ENCODE measurements at regions not wholly inside any gene's neighbourhood (a gene's known extent, or its start where the extent isn't known, plus 50 kb on each side); places are given as distances from the start of the nearest gene placed in this dataset.

DNA sequence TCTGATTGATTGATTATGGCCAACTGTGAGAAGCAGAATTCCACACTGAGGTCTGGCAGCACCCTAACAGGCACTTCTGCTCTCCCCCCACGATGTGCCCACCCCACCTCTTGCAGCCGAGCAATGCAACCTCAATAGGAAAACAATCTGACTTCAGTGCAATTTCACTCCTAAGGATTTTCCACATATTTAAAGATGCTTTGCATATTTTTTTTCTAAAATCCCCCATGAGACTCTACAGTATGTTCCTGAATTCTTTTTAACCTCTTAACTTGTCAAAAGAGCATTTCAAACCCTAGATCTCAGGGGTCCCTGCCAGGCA is 243.1 kb downstream of the AUH start:
- no peak overlapping the region for H3K4me3 Mint-ChIP-seq
- no peaks in the 10 kb centered on the region for H3K9me3 ChIP-seq
- WGBS (ENCODE audit: insufficient coverage) = 50% methylated on average over 2 of the region's 2 CpGs
- no peak overlapping the region for H3K27ac Mint-ChIP-seq
- peaks cover 18 to 20% of the 10 kb centered on the region in 2 donors for H3K27me3 Mint-ChIP-seq
- H3K36me3 ChIP-seq (ENCODE audit: control insufficient read depth in 2 of 2, extremely low read depth in 1 of 2, insufficient read depth in 1 of 2, low read length in 1 of 2) = no peaks in the 10 kb centered on the region
- H3K4me1 ChIP-seq (ENCODE audit: control insufficient read depth in 1 of 2, extremely low read depth in 1 of 2, insufficient read depth in 2 of 2, low read length in 2 of 2) = peaks cover 0 to 4% of the 10 kb centered on the region in 2 experiments
- H3K4me3 ChIP-seq (ENCODE audit: control insufficient read depth in 1 of 2, extremely low read depth in 1 of 2, low read length in 1 of 2) = no peak overlapping the region
- no peaks in the 10 kb centered on the region for H3K36me3 Mint-ChIP-seq
- POLR2A ChIA-PET = interaction anchor here in 1 of 2 donors (0.6 kb wide), 1 partner anchor 14 kb away, joined by 4 read pairs; no protein-coding TSS in a partner anchor
- H3K27ac ChIP-seq (ENCODE audit: low read length) = no peak overlapping the region
- CTCF ChIA-PET = no interaction called here
- peaks cover 0 to 5% (median 0%) of the 10 kb centered on the region in 3 donors for H3K9me3 Mint-ChIP-seq
- DNase-seq = no peak
- ATAC-seq (replicated peaks in 1 of 4) = no peak
- peaks cover 0 to 18% of the 10 kb centered on the region in 2 experiments for H3K27me3 ChIP-seq (replicated peaks in 1 of 2; ENCODE audit: control insufficient read depth in 2 of 2, extremely low read depth in 1 of 2, insufficient read depth in 2 of 2, low read length in 1 of 2)
- peaks cover 0 to 1% (median 0%) of the 10 kb centered on the region in 3 donors for H3K4me1 Mint-ChIP-seq

DNA sequence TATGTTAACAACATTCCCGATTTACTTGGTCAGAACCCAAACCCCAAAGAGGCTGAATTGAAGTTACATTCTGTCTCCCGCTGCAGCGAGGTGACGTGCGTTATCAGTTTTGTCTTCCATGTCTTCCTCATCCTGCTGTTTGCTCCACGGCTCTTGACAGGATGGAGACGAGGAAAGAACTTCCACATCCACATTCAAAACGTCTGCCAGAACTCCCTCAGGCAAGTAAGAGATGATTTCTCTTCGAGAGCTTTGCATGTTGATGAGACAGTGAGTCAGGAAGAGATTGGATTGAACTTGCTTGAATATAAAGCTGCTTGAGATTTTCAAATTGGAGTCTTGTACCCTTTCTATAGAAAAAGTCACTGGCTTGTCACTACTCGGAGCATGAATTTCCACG is 242.6 kb downstream of the AUH start:
- CTCF ChIA-PET = no interaction called here
- DNase-seq = no peak
- peaks cover 18 to 20% of the 10 kb centered on the region in 2 donors for H3K27me3 Mint-ChIP-seq

DNA sequence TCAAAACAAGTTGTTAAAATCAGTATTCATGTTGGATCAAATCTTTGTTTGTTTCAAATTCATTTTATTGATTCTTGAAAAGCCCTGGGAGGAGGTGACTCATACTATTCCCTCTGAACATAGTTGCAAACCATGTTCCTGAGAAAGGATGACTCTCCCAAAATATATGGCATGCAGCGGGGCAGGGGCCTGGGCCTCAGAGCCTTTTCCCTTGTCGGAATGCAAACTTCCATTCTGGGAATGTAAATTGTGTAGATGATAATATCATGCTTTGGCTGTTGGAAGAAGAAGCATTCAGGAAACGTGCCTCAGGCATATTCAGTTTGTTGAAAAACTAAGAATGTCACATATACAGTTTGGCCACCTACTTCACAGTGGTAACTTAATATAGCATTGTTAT is 242.0 kb downstream of the AUH start:
- Mint-ChIP-seq H3K27ac (no peak overlapping the region), H3K27me3 (peaks cover 18 to 20% of the 10 kb centered on the region in 2 donors), H3K9me3 (peaks cover 0 to 8% (median 0%) of the 10 kb centered on the region in 3 donors), H3K36me3 (no peaks in the 10 kb centered on the region), H3K4me1 (peaks cover 0 to 1% (median 0%) of the 10 kb centered on the region in 3 donors), H3K4me3 (no peak overlapping the region)
- H3K27ac ChIP-seq (ENCODE audit: low read length) = no peak overlapping the region
- H3K4me3 ChIP-seq (ENCODE audit: control insufficient read depth in 1 of 2, extremely low read depth in 1 of 2, low read length in 1 of 2) = no peak overlapping the region
- H3K27me3 ChIP-seq (replicated peaks in 1 of 2; ENCODE audit: control insufficient read depth in 2 of 2, extremely low read depth in 1 of 2, insufficient read depth in 2 of 2, low read length in 1 of 2) = peaks cover 0 to 18% of the 10 kb centered on the region in 2 experiments
- ChIA-PET POLR2A (no interaction called here), CTCF (no interaction called here)
- H3K4me1 ChIP-seq (ENCODE audit: control insufficient read depth in 1 of 2, extremely low read depth in 1 of 2, insufficient read depth in 2 of 2, low read length in 2 of 2) = peaks cover 0 to 4% of the 10 kb centered on the region in 2 experiments
- ATAC-seq (replicated peaks in 1 of 4) (no peak), DNase-seq (no peak)
- H3K36me3 ChIP-seq (ENCODE audit: control insufficient read depth in 2 of 2, extremely low read depth in 1 of 2, insufficient read depth in 1 of 2, low read length in 1 of 2) = no peaks in the 10 kb centered on the region
- WGBS (ENCODE audit: insufficient coverage) = no CpG with 5 or more reads among the region's 3 CpGs
- H3K9me3 ChIP-seq = no peaks in the 10 kb centered on the region

More for the DNA sequence above, 242.6 kb downstream of the AUH start:
- no peak for ATAC-seq (replicated peaks in 1 of 4)
- H3K4me3 ChIP-seq (ENCODE audit: control insufficient read depth in 1 of 2, extremely low read depth in 1 of 2, low read length in 1 of 2) = no peak overlapping the region
- H3K4me1 ChIP-seq (ENCODE audit: control insufficient read depth in 1 of 2, extremely low read depth in 1 of 2, insufficient read depth in 2 of 2, low read length in 2 of 2) = peaks cover 0 to 4% of the 10 kb centered on the region in 2 experiments
- Mint-ChIP-seq H3K9me3 (peaks cover 0 to 5% (median 0%) of the 10 kb centered on the region in 3 donors), H3K4me1 (peaks cover 0 to 1% (median 0%) of the 10 kb centered on the region in 3 donors), H3K36me3 (no peaks in the 10 kb centered on the region), H3K4me3 (no peak overlapping the region), H3K27ac (no peak overlapping the region)
- POLR2A ChIA-PET = no interaction called here
- H3K9me3 ChIP-seq = no peaks in the 10 kb centered on the region
- H3K36me3 ChIP-seq (ENCODE audit: control insufficient read depth in 2 of 2, extremely low read depth in 1 of 2, insufficient read depth in 1 of 2, low read length in 1 of 2) = no peaks in the 10 kb centered on the region
- H3K27ac ChIP-seq (ENCODE audit: low read length) = no peak overlapping the region
- H3K27me3 ChIP-seq (replicated peaks in 1 of 2; ENCODE audit: control insufficient read depth in 2 of 2, extremely low read depth in 1 of 2, insufficient read depth in 2 of 2, low read length in 1 of 2) = peaks cover 0 to 18% of the 10 kb centered on the region in 2 experiments
- WGBS (ENCODE audit: insufficient coverage) = 98% methylated on average over 5 of the region's 11 CpGs

DNA sequence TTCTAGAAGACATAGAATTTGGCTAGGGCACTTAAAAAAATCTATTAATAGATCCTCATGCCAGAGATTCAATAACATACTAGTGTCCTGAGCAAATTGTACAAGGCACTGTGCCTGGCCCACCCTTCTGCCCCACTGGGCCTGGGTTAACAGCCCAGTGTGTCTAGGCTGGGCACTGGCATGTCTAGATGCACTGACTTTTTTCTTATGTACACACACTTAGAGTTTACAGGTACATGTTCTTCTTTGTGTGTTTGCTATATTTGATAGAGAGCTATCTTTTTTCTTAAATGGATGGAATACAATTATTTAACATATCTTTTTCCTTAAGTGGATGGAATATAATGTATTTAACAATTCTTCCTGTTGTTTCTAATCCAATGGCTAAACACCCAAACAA is 241.5 kb downstream of the AUH start:
- no peak overlapping the region for H3K27ac Mint-ChIP-seq
- ATAC-seq (replicated peaks in 1 of 4) (no peak), DNase-seq (no peak)
- H3K4me3 ChIP-seq (ENCODE audit: control insufficient read depth in 1 of 2, extremely low read depth in 1 of 2, low read length in 1 of 2) = no peak overlapping the region
- no peaks in the 10 kb centered on the region for H3K36me3 ChIP-seq (ENCODE audit: control insufficient read depth in 2 of 2, extremely low read depth in 1 of 2, insufficient read depth in 1 of 2, low read length in 1 of 2)
- H3K27me3 ChIP-seq (replicated peaks in 1 of 2; ENCODE audit: control insufficient read depth in 2 of 2, extremely low read depth in 1 of 2, insufficient read depth in 2 of 2, low read length in 1 of 2) = peaks cover 0 to 18% of the 10 kb centered on the region in 2 experiments
- ChIA-PET POLR2A (interaction anchor here in 1 of 2 donors (0.8 kb wide), 1 partner anchor 51 kb away, joined by 3 read pairs; no protein-coding TSS in a partner anchor), CTCF (interaction anchor here in 1 of 2 donors (0.8 kb wide), 1 partner anchor 108 kb away, joined by 9 read pairs; no protein-coding TSS in a partner anchor)
- H3K9me3 ChIP-seq = no peaks in the 10 kb centered on the region
- no peak overlapping the region for H3K4me3 Mint-ChIP-seq
- H3K4me1 ChIP-seq (ENCODE audit: control insufficient read depth in 1 of 2, extremely low read depth in 1 of 2, insufficient read depth in 2 of 2, low read length in 2 of 2) = peaks cover 0 to 4% of the 10 kb centered on the region in 2 experiments
- H3K27me3 Mint-ChIP-seq = peaks cover 18 to 20% of the 10 kb centered on the region in 2 donors
- peaks cover 0 to 13% (median 0%) of the 10 kb centered on the region in 3 donors for H3K9me3 Mint-ChIP-seq
- peaks cover 0 to 1% (median 0%) of the 10 kb centered on the region in 3 donors for H3K4me1 Mint-ChIP-seq
- H3K27ac ChIP-seq (ENCODE audit: low read length) = no peak overlapping the region
- H3K36me3 Mint-ChIP-seq = no peaks in the 10 kb centered on the region

DNA sequence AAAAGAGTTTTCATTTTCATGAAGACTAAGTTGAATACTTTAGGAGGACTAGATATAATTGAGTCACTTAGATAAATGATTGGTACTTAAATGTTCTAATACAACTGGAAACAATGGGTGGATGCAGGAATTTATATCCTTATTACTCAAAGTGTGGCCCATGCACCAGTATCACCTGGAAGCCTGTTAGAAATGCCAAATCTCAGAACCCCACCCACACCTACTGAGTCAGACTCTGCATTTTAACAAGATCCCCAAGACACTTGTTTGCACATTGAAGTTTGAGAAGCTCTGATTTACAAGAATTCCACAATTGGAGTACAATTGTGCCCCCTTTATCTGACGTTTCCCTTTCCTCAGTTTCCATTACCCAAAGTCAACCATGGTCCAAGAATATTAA is 239.0 kb downstream of the AUH start:
- H3K27ac Mint-ChIP-seq = no peak overlapping the region
- peaks cover 0 to 17% (median 0%) of the 10 kb centered on the region in 3 donors for H3K9me3 Mint-ChIP-seq
- no peaks in the 10 kb centered on the region for H3K36me3 Mint-ChIP-seq
- Histone ChIP-seq H3K4me1 (ENCODE audit: control insufficient read depth in 1 of 2, extremely low read depth in 1 of 2, insufficient read depth in 2 of 2, low read length in 2 of 2) (peaks cover 0 to 2% of the 10 kb centered on the region in 2 experiments), H3K36me3 (ENCODE audit: control insufficient read depth in 2 of 2, extremely low read depth in 1 of 2, insufficient read depth in 1 of 2, low read length in 1 of 2) (no peaks in the 10 kb centered on the region), H3K9me3 (no peaks in the 10 kb centered on the region), H3K4me3 (ENCODE audit: control insufficient read depth in 1 of 2, extremely low read depth in 1 of 2, low read length in 1 of 2) (no peak overlapping the region), H3K27ac (ENCODE audit: low read length) (no peak overlapping the region), H3K27me3 (replicated peaks in 1 of 2; ENCODE audit: control insufficient read depth in 2 of 2, extremely low read depth in 1 of 2, insufficient read depth in 2 of 2, low read length in 1 of 2) (peaks cover 0 to 5% of the 10 kb centered on the region in 2 experiments)
- DNase-seq (no peak), ATAC-seq (replicated peaks in 1 of 4) (no peak)
- ChIA-PET POLR2A (interaction anchor here in 1 of 2 donors (0.7 kb wide), 1 partner anchor 65 kb away, joined by 3 read pairs; no protein-coding TSS in a partner anchor), CTCF (no interaction called here)
- H3K4me3 Mint-ChIP-seq = no peak overlapping the region
- no CpG with 5 or more reads among the region's 1 CpG for WGBS (ENCODE audit: insufficient coverage)
- H3K27me3 Mint-ChIP-seq = peaks cover 8 to 12% of the 10 kb centered on the region in 2 donors
- peaks cover 0 to 1% (median 0%) of the 10 kb centered on the region in 3 donors for H3K4me1 Mint-ChIP-seq

DNA sequence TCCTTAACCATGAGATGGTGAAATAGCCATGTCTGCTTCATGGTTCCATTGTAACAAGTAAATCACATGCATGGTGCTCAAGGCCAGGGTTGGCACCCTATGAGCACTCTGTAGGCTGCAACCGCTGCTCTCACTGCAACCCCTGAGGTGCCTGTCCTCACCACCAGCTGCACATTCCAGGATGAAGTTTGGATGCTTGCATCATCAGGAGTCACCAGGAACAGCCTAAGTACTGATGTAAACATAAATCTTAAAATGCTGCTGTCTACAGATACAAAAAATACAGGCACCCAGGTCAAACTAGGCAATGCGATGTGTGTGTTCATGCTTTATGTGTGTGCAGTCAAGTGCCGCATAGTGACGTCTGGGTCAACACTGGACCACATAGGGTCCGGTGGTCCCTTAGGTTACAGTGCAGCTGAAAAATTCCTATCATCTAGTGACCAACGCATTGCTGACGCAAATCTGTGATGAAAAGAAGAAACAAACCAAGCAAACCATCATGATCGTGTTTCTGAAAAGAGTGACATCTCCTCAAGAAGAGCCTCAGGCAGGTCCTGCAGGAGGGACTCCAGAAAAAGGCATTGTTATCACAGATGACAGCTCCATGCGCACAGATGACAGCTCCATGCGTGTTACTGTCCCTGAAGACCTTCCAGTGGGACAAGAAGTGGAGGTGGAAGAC is 234.8 kb downstream of the AUH start:
- no peaks in the 10 kb centered on the region for H3K27me3 ChIP-seq (replicated peaks in 1 of 2; ENCODE audit: control insufficient read depth in 2 of 2, extremely low read depth in 1 of 2, insufficient read depth in 2 of 2, low read length in 1 of 2)
- no peak overlapping the region for H3K27ac ChIP-seq (ENCODE audit: low read length)
- H3K27me3 Mint-ChIP-seq = no peaks in the 10 kb centered on the region
- H3K4me1 ChIP-seq (ENCODE audit: control insufficient read depth in 1 of 2, extremely low read depth in 1 of 2, insufficient read depth in 2 of 2, low read length in 2 of 2) = peaks cover 0 to 8% of the 10 kb centered on the region in 2 experiments
- no peak for ATAC-seq (replicated peaks in 1 of 4)
- 90% methylated on average over 10 of the region's 10 CpGs for WGBS (ENCODE audit: insufficient coverage)
- no peak for DNase-seq
- H3K36me3 ChIP-seq (ENCODE audit: control insufficient read depth in 2 of 2, extremely low read depth in 1 of 2, insufficient read depth in 1 of 2, low read length in 1 of 2) = no peaks in the 10 kb centered on the region
- peaks cover 12 to 15% (median 12%) of the 10 kb centered on the region in 3 donors for H3K4me1 Mint-ChIP-seq
- ChIA-PET CTCF (no interaction called here), POLR2A (no interaction called here)
- no peak overlapping the region for H3K4me3 ChIP-seq (ENCODE audit: control insufficient read depth in 1 of 2, extremely low read depth in 1 of 2, low read length in 1 of 2)
- H3K36me3 Mint-ChIP-seq = no peaks in the 10 kb centered on the region
- peaks cover 0 to 15% (median 0%) of the 10 kb centered on the region in 3 donors for H3K9me3 Mint-ChIP-seq
- no peak overlapping the region for H3K27ac Mint-ChIP-seq
- no peaks in the 10 kb centered on the region for H3K9me3 ChIP-seq
- H3K4me3 Mint-ChIP-seq = no peak overlapping the region
